WTC11 (cell line): ENCODE measurements at regions not wholly inside any gene's neighbourhood (a gene's known extent, or its start where the extent isn't known, plus 50 kb on each side); places are given as distances from the start of the nearest gene placed in this dataset.

Experiments used
- CTCF ChIP-seq: fragments of 200-600 bp; IDR thresholded peaks from 2 replicates; pipeline ENCODE4 v1.8.0; 2022; ENCODE audit warnings: antibody characterized with exemption
- E2F4 ChIP-seq: sonication (generic); formaldehyde crosslinking; IDR thresholded peaks from 2 replicates; pipeline ENCODE4 v1.8.1; 2022; ENCODE audit warnings: low read depth, mild to moderate bottlenecking, moderate library complexity, missing genetic modification reagents, borderline replicate concordance
- ELF4 ChIP-seq: sonication (generic); formaldehyde crosslinking; IDR thresholded peaks from 2 replicates; pipeline ENCODE4 v1.8.1; 2022; ENCODE audit warnings: low read depth, mild to moderate bottlenecking, moderate library complexity, missing genetic modification reagents
- ERG ChIP-seq: fragments of 250-450 bp; sonication (Bioruptor Pico); IDR thresholded peaks from 2 replicates; pipeline ENCODE4 v1.8.0; 2021; ENCODE audit warnings: mild to moderate bottlenecking
- HMGXB4 ChIP-seq: sonication (generic); formaldehyde crosslinking; IDR thresholded peaks from 2 replicates; pipeline ENCODE4 v1.8.1; 2023; ENCODE audit warnings: mild to moderate bottlenecking, moderate library complexity, missing genetic modification reagents
- SMAD3 ChIP-seq: sonication (generic); formaldehyde crosslinking; IDR thresholded peaks from 2 replicates; pipeline ENCODE4 v1.8.0; 2022; ENCODE audit warnings: missing genetic modification reagents, mild to moderate bottlenecking, borderline replicate concordance
- ZNF532 ChIP-seq: fragments of 250-450 bp; sonication (Bioruptor Pico); IDR thresholded peaks from 2 replicates; pipeline ENCODE4 v1.9.0; 2021; ENCODE audit warnings: mild to moderate bottlenecking, borderline replicate concordance
- TF ChIP-seq, protein P1 (sequence below): sonication (generic); formaldehyde crosslinking; IDR thresholded peaks from 2 replicates; pipeline ENCODE4 v1.8.1; 2022; ENCODE audit warnings: mild to moderate bottlenecking, moderate library complexity, missing genetic modification reagents
- TF ChIP-seq, protein P2 (sequence below): sonication (generic); formaldehyde crosslinking; IDR thresholded peaks from 2 replicates; pipeline ENCODE4 v1.8.0; 2022; ENCODE audit warnings: mild to moderate bottlenecking, missing genetic modification reagents
- TF ChIP-seq, protein P3 (sequence below): sonication (generic); formaldehyde crosslinking; IDR thresholded peaks from 2 replicates; pipeline ENCODE4 v1.8.0; 2022; ENCODE audit warnings: mild to moderate bottlenecking, missing genetic modification reagents

- TF ChIP-seq CTCF: no peak
- TF ChIP-seq SMAD3 (CRISPR knock-in tag): no peak
- no peak for TF ChIP-seq ZNF532
- TF ChIP-seq, protein P1, sequence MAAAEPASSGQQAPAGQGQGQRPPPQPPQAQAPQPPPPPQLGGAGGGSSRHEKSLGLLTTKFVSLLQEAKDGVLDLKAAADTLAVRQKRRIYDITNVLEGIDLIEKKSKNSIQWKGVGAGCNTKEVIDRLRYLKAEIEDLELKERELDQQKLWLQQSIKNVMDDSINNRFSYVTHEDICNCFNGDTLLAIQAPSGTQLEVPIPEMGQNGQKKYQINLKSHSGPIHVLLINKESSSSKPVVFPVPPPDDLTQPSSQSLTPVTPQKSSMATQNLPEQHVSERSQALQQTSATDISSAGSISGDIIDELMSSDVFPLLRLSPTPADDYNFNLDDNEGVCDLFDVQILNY (CRISPR knock-in tag): no peak
- no peak for TF ChIP-seq ELF4
- TF ChIP-seq ERG: no peak
- TF ChIP-seq HMGXB4 (CRISPR knock-in tag): no peak
- TF ChIP-seq, protein P2, sequence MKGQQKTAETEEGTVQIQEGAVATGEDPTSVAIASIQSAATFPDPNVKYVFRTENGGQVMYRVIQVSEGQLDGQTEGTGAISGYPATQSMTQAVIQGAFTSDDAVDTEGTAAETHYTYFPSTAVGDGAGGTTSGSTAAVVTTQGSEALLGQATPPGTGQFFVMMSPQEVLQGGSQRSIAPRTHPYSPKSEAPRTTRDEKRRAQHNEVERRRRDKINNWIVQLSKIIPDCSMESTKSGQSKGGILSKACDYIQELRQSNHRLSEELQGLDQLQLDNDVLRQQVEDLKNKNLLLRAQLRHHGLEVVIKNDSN (CRISPR knock-in tag): no peak
- TF ChIP-seq, protein P3, sequence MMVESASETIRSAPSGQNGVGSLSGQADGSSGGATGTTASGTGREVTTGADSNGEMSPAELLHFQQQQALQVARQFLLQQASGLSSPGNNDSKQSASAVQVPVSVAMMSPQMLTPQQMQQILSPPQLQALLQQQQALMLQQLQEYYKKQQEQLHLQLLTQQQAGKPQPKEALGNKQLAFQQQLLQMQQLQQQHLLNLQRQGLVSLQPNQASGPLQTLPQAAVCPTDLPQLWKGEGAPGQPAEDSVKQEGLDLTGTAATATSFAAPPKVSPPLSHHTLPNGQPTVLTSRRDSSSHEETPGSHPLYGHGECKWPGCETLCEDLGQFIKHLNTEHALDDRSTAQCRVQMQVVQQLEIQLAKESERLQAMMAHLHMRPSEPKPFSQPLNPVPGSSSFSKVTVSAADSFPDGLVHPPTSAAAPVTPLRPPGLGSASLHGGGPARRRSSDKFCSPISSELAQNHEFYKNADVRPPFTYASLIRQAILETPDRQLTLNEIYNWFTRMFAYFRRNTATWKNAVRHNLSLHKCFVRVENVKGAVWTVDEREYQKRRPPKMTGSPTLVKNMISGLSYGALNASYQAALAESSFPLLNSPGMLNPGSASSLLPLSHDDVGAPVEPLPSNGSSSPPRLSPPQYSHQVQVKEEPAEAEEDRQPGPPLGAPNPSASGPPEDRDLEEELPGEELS (CRISPR knock-in tag): no peak
- TF ChIP-seq E2F4 (CRISPR knock-in tag): no peak
Measured at GRCh38 chr7:41205600-41205999, 497.3 kb downstream of the INHBA start.
